ENCODE measurements at regions not wholly inside any gene's neighbourhood (a gene's known extent, or its start where the extent isn't known, plus 50 kb on each side); places are given as distances from the start of the nearest gene placed in this dataset.
A peak's percentile ranks its signal among the peaks of the same experiment; 100 is the strongest.
"Not testable (repeated sequence)": the region's sequence is repeated elsewhere in the genome, so short reads cannot be mapped to it uniquely, and the experiment has no call there.

DNA sequence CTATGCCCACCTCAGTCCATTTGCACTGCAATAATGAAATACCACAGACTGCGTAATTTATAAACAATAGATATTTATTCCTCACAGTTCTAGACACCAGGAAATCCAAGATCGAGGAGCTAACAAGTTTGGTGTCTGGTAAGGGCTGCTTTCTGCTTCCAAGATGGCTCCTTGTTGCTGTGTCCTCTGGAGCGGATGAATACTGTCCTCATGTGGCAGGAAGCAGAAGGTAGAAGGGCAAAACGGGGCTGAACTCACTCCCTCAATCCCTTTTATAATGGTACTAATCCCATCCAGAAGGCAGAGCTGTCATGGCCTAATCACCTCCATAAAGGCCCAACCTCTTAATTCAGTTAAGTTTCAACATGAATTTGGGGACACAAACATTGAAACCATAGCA is 75.3 kb downstream of the P2RY1 start:
- WGBS (ENCODE audit: low lambda C conversion rate), result 26% methylated on average over 4 of the region's 4 CpGs
- POLR2A ChIA-PET, result no interaction called here
- H3K9ac ChIP-seq, result no peak overlapping the region
- TF ChIP-seq FOSL2 (IDR thresholded peaks at IDR 0.05; ENCODE audit: borderline replicate concordance, low read depth) (no peak), RAD21 (IDR thresholded peaks at IDR 0.05; ENCODE audit: low read length) (peak; percentile 26; the same call in 1 of the 2 replicates)
- no peak overlapping the region for H3K4me2 ChIP-seq
- H3K27ac ChIP-seq (ENCODE audit: low read depth in 2 of 2, low read length in 1 of 2), result no peak overlapping the region
- H3K27me3 ChIP-seq (ENCODE audit: insufficient read depth), result no peaks in the 10 kb centered on the region; the same call in 1 of the 2 replicates
- no peaks in the 10 kb centered on the region for H3K36me3 ChIP-seq (replicated peaks in 1 of 2; ENCODE audit: control insufficient read depth in 1 of 2, insufficient read depth in 2 of 2, low read length in 1 of 2)
- no peaks in the 10 kb centered on the region for H3K9me2 ChIP-seq
- H2AFZ ChIP-seq (ENCODE audit: low read depth), result no peak overlapping the region
- H3K79me2 ChIP-seq (ENCODE audit: insufficient read depth), result no peaks in the 10 kb centered on the region
- no peak for DNase-seq
- no peaks in the 10 kb centered on the region; a peak in 1 of 4 replicates for H3K4me1 ChIP-seq (ENCODE audit: control insufficient read depth in 1 of 2, insufficient read depth in 2 of 2, low read depth in 1 of 2, low read length in 1 of 2)
- no peak overlapping the region for H3K4me3 ChIP-seq (ENCODE audit: low read depth in 2 of 2, low read length in 1 of 2)
- H4K20me1 ChIP-seq (ENCODE audit: insufficient read depth), result no peaks in the 10 kb centered on the region
- H3K9me3 ChIP-seq, result no peaks in the 10 kb centered on the region
- H3F3A ChIP-seq (replicated peaks; ENCODE audit: insufficient read depth), result no peaks in the 10 kb centered on the region
- CTCF ChIA-PET, result interaction anchor here (1.0 kb wide), 1 partner anchor 24 kb away, joined by 3 read pairs; no protein-coding TSS in a partner anchor

DNA sequence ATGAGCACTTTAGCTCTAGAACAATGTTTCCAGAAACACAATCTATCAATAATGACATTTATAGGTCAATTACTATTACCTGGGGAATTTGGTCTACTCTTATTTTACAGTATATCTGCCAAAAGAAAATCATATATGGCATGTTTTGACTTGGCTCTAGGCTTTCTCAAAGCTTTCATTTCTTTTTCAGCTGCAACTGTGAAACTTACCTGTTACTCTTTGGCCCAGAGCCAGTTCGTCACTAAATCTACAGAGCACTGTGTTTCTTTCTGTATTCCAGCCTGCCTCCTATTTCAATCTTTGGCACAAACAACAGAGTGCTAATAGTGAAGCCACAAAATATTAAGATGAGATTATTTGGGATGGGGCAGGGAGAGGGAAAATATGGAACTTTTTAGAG is 76.0 kb downstream of the P2RY1 start:
- no peaks in the 10 kb centered on the region; a peak in 1 of 4 replicates for H3K4me1 ChIP-seq (ENCODE audit: control insufficient read depth in 1 of 2, insufficient read depth in 2 of 2, low read depth in 1 of 2, low read length in 1 of 2)
- TF ChIP-seq ELF1 (IDR thresholded peaks at IDR 0.05), result no peak
- TF ChIP-seq, protein P1, sequence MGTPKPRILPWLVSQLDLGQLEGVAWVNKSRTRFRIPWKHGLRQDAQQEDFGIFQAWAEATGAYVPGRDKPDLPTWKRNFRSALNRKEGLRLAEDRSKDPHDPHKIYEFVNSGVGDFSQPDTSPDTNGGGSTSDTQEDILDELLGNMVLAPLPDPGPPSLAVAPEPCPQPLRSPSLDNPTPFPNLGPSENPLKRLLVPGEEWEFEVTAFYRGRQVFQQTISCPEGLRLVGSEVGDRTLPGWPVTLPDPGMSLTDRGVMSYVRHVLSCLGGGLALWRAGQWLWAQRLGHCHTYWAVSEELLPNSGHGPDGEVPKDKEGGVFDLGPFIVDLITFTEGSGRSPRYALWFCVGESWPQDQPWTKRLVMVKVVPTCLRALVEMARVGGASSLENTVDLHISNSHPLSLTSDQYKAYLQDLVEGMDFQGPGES (IDR thresholded peaks at IDR 0.05; ENCODE audit: low read depth, low read length), result no peak
- H4K20me1 ChIP-seq (ENCODE audit: insufficient read depth), result no peaks in the 10 kb centered on the region
- no peaks in the 10 kb centered on the region for H3K79me2 ChIP-seq (ENCODE audit: insufficient read depth)
- H3K9me3 ChIP-seq, result no peaks in the 10 kb centered on the region
- no peaks in the 10 kb centered on the region for H3K36me3 ChIP-seq (replicated peaks in 1 of 2; ENCODE audit: control insufficient read depth in 1 of 2, insufficient read depth in 2 of 2, low read length in 1 of 2)
- H3K9me2 ChIP-seq, result no peaks in the 10 kb centered on the region
- no peak overlapping the region for H3K4me3 ChIP-seq (ENCODE audit: low read depth in 2 of 2, low read length in 1 of 2)
- DNase-seq, result no peak
- H3K27me3 ChIP-seq (ENCODE audit: insufficient read depth), result no peaks in the 10 kb centered on the region; the same call in 1 of the 2 replicates
- no peak overlapping the region for H3K9ac ChIP-seq
- no peak overlapping the region for H3K4me2 ChIP-seq
- H2AFZ ChIP-seq (ENCODE audit: low read depth), result no peak overlapping the region
- 12% methylated on average over 1 of the region's 1 CpG for WGBS (ENCODE audit: low lambda C conversion rate)
- CTCF ChIA-PET, result no interaction called here
- POLR2A ChIA-PET, result no interaction called here
- H3F3A ChIP-seq (replicated peaks; ENCODE audit: insufficient read depth), result no peaks in the 10 kb centered on the region
- H3K27ac ChIP-seq (ENCODE audit: low read depth in 2 of 2, low read length in 1 of 2), result no peak overlapping the region

DNA sequence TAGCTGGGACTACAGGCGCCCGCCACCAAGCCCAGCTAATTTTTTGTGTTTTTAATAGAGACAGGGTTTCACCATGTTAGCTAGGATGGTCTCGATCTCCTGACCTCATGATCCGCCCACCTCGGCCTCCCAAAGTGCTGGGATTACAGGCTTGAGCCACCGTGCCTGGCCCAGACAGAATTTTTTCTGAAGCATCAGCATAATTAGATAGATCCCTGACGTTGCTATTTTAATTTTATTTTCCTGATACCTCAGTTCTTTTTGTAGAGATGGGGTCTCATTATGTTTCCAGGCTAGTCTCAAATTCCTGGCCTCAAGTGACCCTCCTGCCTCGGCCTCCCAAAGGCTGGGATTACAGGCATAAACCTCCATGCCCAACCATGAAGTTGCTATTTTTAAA is 79.8 kb downstream of the P2RY1 start:
- H4K20me1 ChIP-seq (ENCODE audit: insufficient read depth), result not testable (repeated sequence)
- 22% methylated on average over 8 of the region's 8 CpGs for WGBS (ENCODE audit: low lambda C conversion rate)

DNA sequence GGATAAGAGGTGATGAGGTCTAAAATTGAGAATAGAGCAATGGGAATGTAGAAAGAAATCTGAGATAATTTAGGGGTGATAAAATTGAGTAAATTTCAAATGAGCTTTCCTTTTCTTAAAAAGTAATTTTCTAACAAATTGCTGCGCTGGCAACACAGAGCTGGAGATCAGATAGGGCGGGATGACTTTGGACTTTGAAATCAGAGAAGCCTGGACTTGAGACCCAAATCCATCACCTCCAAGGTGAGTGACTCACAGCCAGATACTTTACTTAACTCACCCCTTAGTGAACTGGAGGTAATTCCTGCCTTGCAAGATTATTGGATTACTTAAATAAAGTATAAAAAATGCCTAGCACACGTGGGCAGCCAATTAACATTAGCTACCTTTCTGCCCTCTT is 80.8 kb downstream of the P2RY1 start:
- no peaks in the 10 kb centered on the region; the same call in 1 of the 2 replicates for H3K27me3 ChIP-seq (ENCODE audit: insufficient read depth)
- ChIA-PET CTCF (no interaction called here), POLR2A (no interaction called here)
- no peaks in the 10 kb centered on the region for H3K36me3 ChIP-seq (replicated peaks in 1 of 2; ENCODE audit: control insufficient read depth in 1 of 2, insufficient read depth in 2 of 2, low read length in 1 of 2)
- H3K27ac ChIP-seq (ENCODE audit: low read depth in 2 of 2, low read length in 1 of 2), result no peak overlapping the region
- H3K4me2 ChIP-seq, result no peak overlapping the region
- no peak for DNase-seq
- H4K20me1 ChIP-seq (ENCODE audit: insufficient read depth), result no peaks in the 10 kb centered on the region
- WGBS (ENCODE audit: low lambda C conversion rate), result 14% methylated on average over 3 of the region's 3 CpGs
- no peaks in the 10 kb centered on the region for H3K4me1 ChIP-seq (ENCODE audit: control insufficient read depth in 1 of 2, insufficient read depth in 2 of 2, low read depth in 1 of 2, low read length in 1 of 2)
- no peaks in the 10 kb centered on the region for H3F3A ChIP-seq (replicated peaks; ENCODE audit: insufficient read depth)
- no peaks in the 10 kb centered on the region for H3K79me2 ChIP-seq (ENCODE audit: insufficient read depth)
- H3K9me3 ChIP-seq, result no peaks in the 10 kb centered on the region
- no peak overlapping the region for H2AFZ ChIP-seq (ENCODE audit: low read depth)
- TF ChIP-seq NFIC (IDR thresholded peaks at IDR 0.05; ENCODE audit: borderline replicate concordance) (no peak), EP300 (IDR thresholded peaks at IDR 0.05; ENCODE audit: borderline replicate concordance in 1 of 2, low read depth in 1 of 2, low read length in 1 of 2) (no peak), SIN3A (IDR thresholded peaks at IDR 0.05; ENCODE audit: borderline replicate concordance, low read depth, low read length) (no peak), TEAD4 (IDR thresholded peaks at IDR 0.05; ENCODE audit: borderline replicate concordance, insufficient read depth) (no peak), NRF1 (IDR thresholded peaks at IDR 0.05; ENCODE audit: low read depth, low read length) (no peak)
- TF ChIP-seq, protein P2, sequence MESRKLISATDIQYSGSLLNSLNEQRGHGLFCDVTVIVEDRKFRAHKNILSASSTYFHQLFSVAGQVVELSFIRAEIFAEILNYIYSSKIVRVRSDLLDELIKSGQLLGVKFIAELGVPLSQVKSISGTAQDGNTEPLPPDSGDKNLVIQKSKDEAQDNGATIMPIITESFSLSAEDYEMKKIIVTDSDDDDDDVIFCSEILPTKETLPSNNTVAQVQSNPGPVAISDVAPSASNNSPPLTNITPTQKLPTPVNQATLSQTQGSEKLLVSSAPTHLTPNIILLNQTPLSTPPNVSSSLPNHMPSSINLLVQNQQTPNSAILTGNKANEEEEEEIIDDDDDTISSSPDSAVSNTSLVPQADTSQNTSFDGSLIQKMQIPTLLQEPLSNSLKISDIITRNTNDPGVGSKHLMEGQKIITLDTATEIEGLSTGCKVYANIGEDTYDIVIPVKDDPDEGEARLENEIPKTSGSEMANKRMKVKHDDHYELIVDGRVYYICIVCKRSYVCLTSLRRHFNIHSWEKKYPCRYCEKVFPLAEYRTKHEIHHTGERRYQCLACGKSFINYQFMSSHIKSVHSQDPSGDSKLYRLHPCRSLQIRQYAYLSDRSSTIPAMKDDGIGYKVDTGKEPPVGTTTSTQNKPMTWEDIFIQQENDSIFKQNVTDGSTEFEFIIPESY (IDR thresholded peaks at IDR 0.05; ENCODE audit: borderline replicate concordance, low read depth), result no peak
- TF ChIP-seq, protein P3, sequence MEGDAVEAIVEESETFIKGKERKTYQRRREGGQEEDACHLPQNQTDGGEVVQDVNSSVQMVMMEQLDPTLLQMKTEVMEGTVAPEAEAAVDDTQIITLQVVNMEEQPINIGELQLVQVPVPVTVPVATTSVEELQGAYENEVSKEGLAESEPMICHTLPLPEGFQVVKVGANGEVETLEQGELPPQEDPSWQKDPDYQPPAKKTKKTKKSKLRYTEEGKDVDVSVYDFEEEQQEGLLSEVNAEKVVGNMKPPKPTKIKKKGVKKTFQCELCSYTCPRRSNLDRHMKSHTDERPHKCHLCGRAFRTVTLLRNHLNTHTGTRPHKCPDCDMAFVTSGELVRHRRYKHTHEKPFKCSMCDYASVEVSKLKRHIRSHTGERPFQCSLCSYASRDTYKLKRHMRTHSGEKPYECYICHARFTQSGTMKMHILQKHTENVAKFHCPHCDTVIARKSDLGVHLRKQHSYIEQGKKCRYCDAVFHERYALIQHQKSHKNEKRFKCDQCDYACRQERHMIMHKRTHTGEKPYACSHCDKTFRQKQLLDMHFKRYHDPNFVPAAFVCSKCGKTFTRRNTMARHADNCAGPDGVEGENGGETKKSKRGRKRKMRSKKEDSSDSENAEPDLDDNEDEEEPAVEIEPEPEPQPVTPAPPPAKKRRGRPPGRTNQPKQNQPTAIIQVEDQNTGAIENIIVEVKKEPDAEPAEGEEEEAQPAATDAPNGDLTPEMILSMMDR (IDR thresholded peaks at IDR 0.05), result no peak
- no peak overlapping the region for H3K9ac ChIP-seq
- no peaks in the 10 kb centered on the region for H3K9me2 ChIP-seq
- H3K4me3 ChIP-seq (ENCODE audit: low read depth in 2 of 2, low read length in 1 of 2), result no peak overlapping the region

More for the DNA sequence above, 79.8 kb downstream of the P2RY1 start:
- DNase-seq; H3K27ac ChIP-seq (ENCODE audit: low read depth in 2 of 2, low read length in 1 of 2); POLR2A ChIA-PET; H2AFZ ChIP-seq (ENCODE audit: low read depth); H3K4me3 ChIP-seq (ENCODE audit: low read depth in 2 of 2, low read length in 1 of 2); CTCF ChIA-PET; H3K9me3 ChIP-seq; H3F3A ChIP-seq (replicated peaks; ENCODE audit: insufficient read depth); H3K4me1 ChIP-seq (ENCODE audit: control insufficient read depth in 1 of 2, insufficient read depth in 2 of 2, low read depth in 1 of 2, low read length in 1 of 2); H3K79me2 ChIP-seq (ENCODE audit: insufficient read depth); H3K4me2 ChIP-seq; H3K27me3 ChIP-seq (ENCODE audit: insufficient read depth); H3K36me3 ChIP-seq (replicated peaks in 1 of 2; ENCODE audit: control insufficient read depth in 1 of 2, insufficient read depth in 2 of 2, low read length in 1 of 2); H3K9ac ChIP-seq; H3K9me2 ChIP-seq: not testable (repeated sequence)

Measured in SK-N-SH (cell line).